ENCODE measurements at regions not wholly inside any gene's neighbourhood (a gene's known extent, or its start where the extent isn't known, plus 50 kb on each side); places are given as distances from the start of the nearest gene placed in this dataset.
A peak's percentile ranks its signal among the peaks of the same experiment; 100 is the strongest.
"Not testable (repeated sequence)": the region's sequence is repeated elsewhere in the genome, so short reads cannot be mapped to it uniquely, and the experiment has no call there.

DNA sequence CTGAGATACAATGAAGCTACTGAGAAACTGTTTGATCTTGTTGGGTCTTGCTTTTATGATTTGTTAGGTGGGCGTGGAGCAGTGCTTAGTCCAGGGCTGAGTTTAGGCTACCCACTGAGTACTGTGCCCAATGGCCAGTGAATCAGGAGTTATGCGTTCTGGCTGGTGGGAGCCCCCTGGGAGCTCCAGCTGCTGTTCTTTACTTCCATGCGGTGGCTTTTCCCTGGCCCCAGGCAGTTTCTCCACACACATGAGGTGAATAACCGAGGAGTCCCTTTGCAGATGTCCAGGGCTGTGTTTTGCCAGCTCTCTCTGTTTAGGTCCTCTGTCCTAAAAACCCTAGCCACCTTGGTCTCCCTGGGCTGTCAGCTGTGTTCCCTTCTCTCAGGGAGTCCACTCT lies 106.5 kb downstream of the KLF13 start:
- DNase-seq (ENCODE audit: extremely low read depth, low read depth): no peak

GRCh38 chr15:31433574-31433973 lies 106.9 kb downstream of the KLF13 start:
- DNase-seq (ENCODE audit: extremely low read depth, low read depth): no peak

DNA sequence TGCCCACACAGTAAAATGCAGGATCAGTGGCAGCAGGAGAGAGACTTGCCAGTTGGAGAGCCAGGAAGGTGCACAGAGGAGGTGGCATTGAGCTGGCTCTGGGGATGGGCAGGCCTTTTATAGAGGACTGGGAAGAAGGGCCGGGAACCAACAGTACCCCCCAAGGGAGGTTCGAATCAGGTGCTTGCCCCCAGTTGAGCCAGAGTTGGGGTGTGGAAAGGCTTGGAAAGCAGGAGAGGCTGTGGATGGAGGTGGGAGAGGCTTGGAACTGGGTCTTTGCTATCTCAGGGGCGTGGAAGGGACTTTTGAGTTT lies 107.6 kb downstream of the KLF13 start:
- DNase-seq (ENCODE audit: extremely low read depth, low read depth): no peak

DNA sequence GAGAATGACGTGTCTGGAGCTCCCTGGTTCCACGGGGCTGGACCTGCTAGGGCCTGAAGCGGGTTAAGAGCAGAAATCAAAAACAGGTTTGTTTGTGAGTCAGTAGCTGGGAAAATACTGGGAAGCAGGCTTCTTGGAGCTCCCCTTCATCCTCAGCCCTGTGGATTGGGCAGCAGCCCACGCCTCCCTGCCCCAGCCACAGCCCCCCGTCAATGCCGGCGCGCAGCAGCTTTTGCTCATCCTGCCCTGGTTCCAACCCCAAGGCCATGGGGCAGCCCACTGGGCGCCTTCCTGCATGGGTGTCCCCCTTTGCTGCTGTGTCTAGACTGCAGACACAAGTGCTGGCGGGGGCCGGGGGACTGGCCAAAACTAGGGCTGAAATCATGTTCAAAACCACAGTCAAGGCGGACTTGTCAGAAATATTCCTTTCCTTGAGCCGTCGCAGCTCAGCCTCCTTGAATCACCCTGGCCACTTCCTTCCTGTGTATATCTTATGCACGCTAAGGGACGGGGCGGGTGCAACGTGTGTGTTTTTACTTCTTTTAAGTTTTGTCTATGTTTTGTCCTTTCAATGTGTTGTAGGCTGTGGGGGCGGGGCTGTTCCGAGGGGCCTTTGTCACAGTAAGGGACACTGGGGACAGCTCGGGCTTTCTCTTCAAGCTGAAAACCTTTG lies 108.1 kb downstream of the KLF13 start:
- DNase-seq (ENCODE audit: extremely low read depth, low read depth): no peak

GRCh38 chr15:31435261-31435911 lies 108.8 kb downstream of the KLF13 start:
- peak; percentile 41 for DNase-seq (ENCODE audit: extremely low read depth, low read depth)

DNA sequence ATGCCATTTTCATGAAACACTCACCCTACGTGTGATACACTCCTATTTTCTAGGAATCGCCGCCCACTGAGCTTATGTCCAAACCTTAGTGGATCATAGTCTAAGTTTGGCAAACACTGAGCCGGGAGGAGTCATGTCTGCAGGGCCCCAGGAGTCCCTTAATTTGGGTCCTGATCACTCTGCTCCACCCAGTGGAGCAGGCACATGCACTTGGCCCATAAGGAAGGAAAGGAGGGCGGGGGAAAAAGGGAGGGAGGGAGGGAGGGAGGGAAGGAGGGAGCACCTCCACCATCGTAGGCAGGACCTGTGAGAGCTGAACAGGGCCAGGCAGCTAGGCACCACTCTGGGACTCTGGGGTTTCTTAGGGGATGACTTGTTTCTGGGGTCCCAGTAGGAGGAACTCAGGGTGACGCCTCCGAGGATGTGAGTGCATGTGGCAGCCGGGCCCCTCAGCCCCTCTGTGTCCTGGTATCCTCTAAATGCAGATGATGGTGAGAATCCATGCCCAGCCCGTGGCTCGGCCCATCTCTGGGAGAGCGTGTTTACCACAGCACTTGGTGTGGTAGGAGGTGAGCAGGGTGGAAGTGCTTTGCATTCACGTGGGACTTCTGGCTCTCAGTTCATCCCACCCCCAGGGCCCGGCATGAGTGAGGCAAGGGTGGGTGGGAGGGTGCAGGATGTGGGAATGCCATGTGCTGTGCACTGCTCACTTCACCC lies 109.4 kb downstream of the KLF13 start:
- no peak for DNase-seq (ENCODE audit: extremely low read depth, low read depth)

GRCh38 chr15:31437686-31438085 lies 111.1 kb downstream of the KLF13 start:
- DNase-seq (ENCODE audit: extremely low read depth, low read depth): no peak

- DNase-seq (ENCODE audit: extremely low read depth, low read depth): no peak
These were observed 112.1 kb downstream of the KLF13 start for GRCh38 chr15:31438601-31439265.

GRCh38 chr15:31439328-31439727 lies 112.7 kb downstream of the KLF13 start:
- DNase-seq (ENCODE audit: extremely low read depth, low read depth): no peak

- DNase-seq (ENCODE audit: extremely low read depth, low read depth): not testable (repeated sequence)
These were observed 113.6 kb downstream of the KLF13 start for GRCh38 chr15:31440216-31440615.

- no peak for DNase-seq (ENCODE audit: extremely low read depth, low read depth)
These were observed 114.2 kb downstream of the KLF13 start for GRCh38 chr15:31440754-31441311.

GRCh38 chr15:31442226-31442625 lies 115.6 kb downstream of the KLF13 start:
- DNase-seq (ENCODE audit: extremely low read depth, low read depth): no peak

DNA sequence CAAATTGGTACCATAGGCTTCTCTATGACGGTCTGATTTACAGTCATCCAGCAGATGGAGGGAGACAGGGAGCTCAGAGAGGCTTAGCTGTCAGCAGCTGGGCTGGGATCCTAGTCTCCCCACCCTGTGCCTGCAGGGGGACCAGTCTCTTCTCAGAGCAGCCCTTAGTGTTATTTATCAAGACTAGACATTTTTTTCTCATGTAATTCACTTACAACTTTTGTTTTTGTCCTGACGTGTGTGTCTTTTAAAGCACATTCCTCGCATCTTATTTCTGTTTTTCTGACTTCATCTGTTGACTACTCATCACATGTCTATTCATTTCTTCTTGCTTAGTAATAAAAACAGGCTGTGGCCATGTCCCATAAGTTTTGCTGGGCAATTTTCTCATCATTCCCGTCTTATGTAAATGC lies 116.1 kb downstream of the KLF13 start:
- no peak for DNase-seq (ENCODE audit: extremely low read depth, low read depth)

- no peak for DNase-seq (ENCODE audit: extremely low read depth, low read depth)
These were observed 118.2 kb downstream of the KLF13 start for GRCh38 chr15:31444844-31445243.

GRCh38 chr15:31446546-31446945 lies 119.9 kb downstream of the KLF13 start:
- no peak for DNase-seq (ENCODE audit: extremely low read depth, low read depth)

DNA sequence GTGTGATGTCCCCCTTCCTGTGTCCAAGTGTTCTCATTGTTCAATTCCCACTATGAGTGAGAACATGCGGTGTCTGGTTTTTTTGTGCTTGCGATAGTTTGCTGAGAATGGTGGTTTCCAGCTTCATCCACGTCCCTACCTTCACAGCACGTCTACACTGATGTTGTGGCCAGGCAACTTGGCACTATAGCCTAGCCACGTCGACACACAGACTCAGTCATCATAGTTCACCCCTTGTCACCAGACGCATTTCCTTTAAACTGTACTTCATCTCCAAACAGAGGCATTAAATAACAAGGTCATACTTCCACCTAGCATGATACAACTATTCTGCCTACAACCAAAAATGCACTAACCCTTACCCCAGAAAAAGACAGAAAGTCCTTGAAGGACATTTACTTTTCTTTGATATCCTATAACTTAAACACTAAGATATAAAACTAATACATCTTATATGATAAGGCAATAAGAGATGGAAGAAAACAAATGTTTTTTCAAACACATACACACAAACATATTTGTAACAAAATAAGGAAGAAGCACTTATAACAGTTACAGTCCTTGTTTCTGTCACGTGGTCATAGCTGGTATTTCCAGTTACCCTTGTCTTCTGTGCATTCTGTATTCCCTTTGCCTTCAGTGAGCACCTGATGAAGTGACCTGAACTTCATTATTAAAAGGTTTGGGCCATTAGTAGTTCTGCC lies 121.4 kb downstream of the KLF13 start:
- DNase-seq (ENCODE audit: extremely low read depth, low read depth): no peak

DNA sequence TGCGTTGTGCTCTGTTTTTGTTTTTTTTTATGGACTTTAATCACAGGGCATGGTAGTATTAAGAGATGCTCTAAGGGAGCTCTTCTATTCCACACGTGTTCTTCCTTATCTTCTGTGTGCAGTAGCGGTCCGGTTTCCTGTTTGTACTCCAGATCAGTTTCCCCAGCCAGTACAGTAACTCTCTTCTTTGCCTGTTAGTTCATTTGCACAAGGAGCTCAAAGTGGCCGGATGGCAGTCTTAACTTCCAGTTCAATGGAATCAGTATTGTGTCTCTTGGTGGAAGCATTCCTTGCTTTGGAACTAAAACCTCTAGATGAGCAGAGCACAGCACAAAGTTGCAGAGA lies 122.0 kb downstream of the KLF13 start:
- DNase-seq (ENCODE audit: extremely low read depth, low read depth): no peak

- no peak for DNase-seq (ENCODE audit: extremely low read depth, low read depth)
These were observed 126.2 kb downstream of the KLF13 start for GRCh38 chr15:31452595-31453557.

- DNase-seq (ENCODE audit: extremely low read depth, low read depth): no peak
These were observed 127.1 kb downstream of the KLF13 start for GRCh38 chr15:31453558-31454318.

Measured in NCI-H460 (cell line).